Suprapubic skin (tissue), 4 donors: ENCODE measurements at regions not wholly inside any gene's neighbourhood (a gene's known extent, or its start where the extent isn't known, plus 50 kb on each side); places are given as distances from the start of the nearest gene placed in this dataset.

ENCODE experiments used
- DNase-seq, 2 donors: peaks; one replicate each; pipeline ENCODE4 v3.0.0-alpha.2; 2019; ENCODE audit warnings: low spot score in 2 of 2
- H3K27ac ChIP-seq: fragments of 200-600 bp; sonication (generic); one replicate; pipeline ENCODE4 v1.5.1; 2019
- H3K27me3 ChIP-seq: fragments of 200-600 bp; sonication (generic); one replicate; pipeline ENCODE4 v1.5.1; 2019
- H3K36me3 ChIP-seq: fragments of 200-600 bp; sonication (generic); one replicate; pipeline ENCODE4 v1.5.1; 2019
- H3K4me1 ChIP-seq: fragments of 200-600 bp; sonication (generic); one replicate; pipeline ENCODE4 v1.5.1; 2019
- H3K4me3 ChIP-seq: fragments of 200-600 bp; sonication (generic); one replicate; pipeline ENCODE4 v1.5.1; 2019; ENCODE audit warnings: mild to moderate bottlenecking
- H3K9me3 ChIP-seq: fragments of 200-600 bp; sonication (generic); one replicate; pipeline ENCODE4 v1.5.1; 2019
- EP300 ChIP-seq: sonication (generic); formaldehyde crosslinking; IDR thresholded peaks from one replicate; pipeline ENCODE4 v1.6.1; 2017; ENCODE audit warnings: antibody characterized with exemption
- POLR2A ChIP-seq, 2 donors: fragments of 450-650 bp; IDR thresholded peaks; one replicate each; pipeline ENCODE4 v1.6.1; 2017; ENCODE audit warnings: antibody characterized with exemption in 2 of 2, mild to moderate bottlenecking in 2 of 2, moderate library complexity in 2 of 2
- POLR2AphosphoS5 ChIP-seq, 3 donors: sonication (generic); formaldehyde crosslinking; IDR thresholded peaks; one replicate each; pipeline ENCODE4 v1.6.1; 2017; ENCODE audit warnings: antibody characterized with exemption in 3 of 3
- WGBS: methylation state at CpG from one replicate; pipeline ENCODE4 v1.1.5; 2018; 5-methylcytosine and 5-hydroxymethylcytosine counted together
- TF ChIP-seq, protein P1 (sequence below), 2 donors: fragments of 200-600 bp in 1 of 2; fragments of 450-650 bp in 1 of 2; sonication (generic) in 1 of 2; IDR thresholded peaks; one replicate each; pipeline ENCODE4 v1.5.1; 2016 to 2019; ENCODE audit warnings: antibody characterized with exemption in 2 of 2, mild to moderate bottlenecking in 1 of 2, moderate library complexity in 1 of 2

DNA sequence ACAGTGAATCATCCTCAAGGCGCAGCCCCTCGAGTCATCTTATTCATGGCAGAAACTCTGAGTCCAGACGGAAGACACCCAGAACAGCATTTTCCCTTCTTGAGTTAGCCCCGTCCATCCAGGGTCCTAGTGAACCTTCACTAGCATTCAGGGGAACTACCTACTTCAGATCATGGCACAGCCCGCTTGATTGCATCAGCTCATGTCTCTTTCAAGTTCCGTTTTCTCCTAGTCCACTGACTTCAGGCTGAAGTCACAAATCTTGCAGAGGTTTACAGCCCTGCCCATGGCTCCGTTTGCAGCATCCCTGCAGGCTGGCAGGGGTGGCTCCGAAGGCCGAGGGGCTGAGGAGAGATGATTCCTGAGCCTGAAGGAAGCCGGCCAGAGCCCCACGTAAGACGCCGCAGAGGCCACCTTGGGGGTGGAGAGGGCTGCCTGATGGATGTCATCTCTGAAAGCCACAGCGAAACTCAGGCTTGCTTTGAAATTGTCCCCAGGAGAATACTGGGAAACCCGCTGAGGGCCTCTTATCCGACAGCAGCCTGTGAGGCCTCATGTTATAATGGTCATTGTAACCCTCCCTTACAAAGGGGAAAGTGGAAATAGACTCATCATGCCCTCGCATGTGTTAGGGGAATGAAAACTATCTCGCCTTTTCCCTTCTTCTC, 310.2 kb upstream of the AJAP1 start:
- DNase-seq, result no peak
- TF ChIP-seq, protein P1, sequence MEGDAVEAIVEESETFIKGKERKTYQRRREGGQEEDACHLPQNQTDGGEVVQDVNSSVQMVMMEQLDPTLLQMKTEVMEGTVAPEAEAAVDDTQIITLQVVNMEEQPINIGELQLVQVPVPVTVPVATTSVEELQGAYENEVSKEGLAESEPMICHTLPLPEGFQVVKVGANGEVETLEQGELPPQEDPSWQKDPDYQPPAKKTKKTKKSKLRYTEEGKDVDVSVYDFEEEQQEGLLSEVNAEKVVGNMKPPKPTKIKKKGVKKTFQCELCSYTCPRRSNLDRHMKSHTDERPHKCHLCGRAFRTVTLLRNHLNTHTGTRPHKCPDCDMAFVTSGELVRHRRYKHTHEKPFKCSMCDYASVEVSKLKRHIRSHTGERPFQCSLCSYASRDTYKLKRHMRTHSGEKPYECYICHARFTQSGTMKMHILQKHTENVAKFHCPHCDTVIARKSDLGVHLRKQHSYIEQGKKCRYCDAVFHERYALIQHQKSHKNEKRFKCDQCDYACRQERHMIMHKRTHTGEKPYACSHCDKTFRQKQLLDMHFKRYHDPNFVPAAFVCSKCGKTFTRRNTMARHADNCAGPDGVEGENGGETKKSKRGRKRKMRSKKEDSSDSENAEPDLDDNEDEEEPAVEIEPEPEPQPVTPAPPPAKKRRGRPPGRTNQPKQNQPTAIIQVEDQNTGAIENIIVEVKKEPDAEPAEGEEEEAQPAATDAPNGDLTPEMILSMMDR (IDR thresholded peaks at IDR 0.05), result no peak
- TF ChIP-seq POLR2AphosphoS5 (IDR thresholded peaks at IDR 0.05), result no peak
- TF ChIP-seq EP300, result no peak
- no peak for TF ChIP-seq POLR2A (IDR thresholded peaks at IDR 0.05)
- Histone ChIP-seq H3K27ac (no peak overlapping the region), H3K4me1 (no peaks in the 10 kb centered on the region), H3K4me3 (no peak overlapping the region), H3K36me3 (no peaks in the 10 kb centered on the region), H3K27me3 (no peaks in the 10 kb centered on the region), H3K9me3 (no peaks in the 10 kb centered on the region)
- 79% methylated on average over 14 of the region's 18 CpGs for WGBS

DNA sequence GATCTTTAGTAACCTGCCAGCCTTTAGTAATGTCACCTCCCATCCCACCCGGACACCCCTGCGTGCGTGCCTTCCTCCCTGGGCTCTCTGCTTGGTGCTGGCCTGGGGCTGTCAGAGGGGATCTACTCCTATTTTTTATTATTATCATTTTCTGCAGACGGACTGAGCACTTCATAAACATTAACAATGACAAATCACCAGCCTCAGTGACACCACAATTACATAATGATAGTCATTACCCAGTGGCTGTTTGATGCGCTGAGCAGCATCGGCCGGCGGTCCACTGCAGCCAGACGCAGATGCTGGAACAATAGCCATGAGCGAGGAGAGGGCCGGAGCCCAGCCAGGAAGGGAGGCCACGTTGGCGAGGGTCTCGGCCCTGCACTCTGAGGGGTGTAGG, 309.3 kb upstream of the AJAP1 start:
- H3K4me3 ChIP-seq, result no peak overlapping the region
- no peak overlapping the region for H3K27ac ChIP-seq
- no peaks in the 10 kb centered on the region for H3K27me3 ChIP-seq
- TF ChIP-seq POLR2AphosphoS5 (IDR thresholded peaks at IDR 0.05), result no peak
- TF ChIP-seq, protein P1 (IDR thresholded peaks at IDR 0.05), result no peak
- TF ChIP-seq EP300, result no peak
- no peak for TF ChIP-seq POLR2A (IDR thresholded peaks at IDR 0.05)
- H3K9me3 ChIP-seq, result no peaks in the 10 kb centered on the region
- no peaks in the 10 kb centered on the region for H3K4me1 ChIP-seq
- DNase-seq, result no peak
- no peaks in the 10 kb centered on the region for H3K36me3 ChIP-seq
- WGBS, result 83% methylated on average over 10 of the region's 14 CpGs

- peaks cover 1% of the 10 kb centered on the region for H3K27me3 ChIP-seq
- 51% methylated on average over 4 of the region's 4 CpGs for WGBS
- DNase-seq, result no peak
- TF ChIP-seq EP300 (no peak), POLR2A (IDR thresholded peaks at IDR 0.05) (no peak)
- TF ChIP-seq, protein P1 (IDR thresholded peaks at IDR 0.05), result no peak
- no peaks in the 10 kb centered on the region for H3K9me3 ChIP-seq
- H3K27ac ChIP-seq, result no peak overlapping the region
- no peaks in the 10 kb centered on the region for H3K36me3 ChIP-seq
- no peaks in the 10 kb centered on the region for H3K4me1 ChIP-seq
- no peak overlapping the region for H3K4me3 ChIP-seq
Observed at GRCh38 chr1:4346131-4346530, 308.3 kb upstream of the AJAP1 start.

- Histone ChIP-seq H3K9me3 (no peaks in the 10 kb centered on the region), H3K27me3 (peaks cover 11% of the 10 kb centered on the region), H3K4me3 (no peak overlapping the region), H3K27ac (no peak overlapping the region), H3K4me1 (no peaks in the 10 kb centered on the region), H3K36me3 (no peaks in the 10 kb centered on the region)
- TF ChIP-seq EP300, result no peak
- TF ChIP-seq POLR2A (IDR thresholded peaks at IDR 0.05), result no peak
- TF ChIP-seq POLR2AphosphoS5 (IDR thresholded peaks at IDR 0.05), result no peak
- TF ChIP-seq, protein P1 (IDR thresholded peaks at IDR 0.05), result no peak
- no peak for DNase-seq
- WGBS, result 85% methylated on average over 5 of the region's 6 CpGs
Observed at GRCh38 chr1:4351453-4351852, 303.0 kb upstream of the AJAP1 start.

- H3K27me3 ChIP-seq, result peaks cover 23% of the 10 kb centered on the region
- no peak for DNase-seq
- H3K4me3 ChIP-seq, result no peak overlapping the region
- no peaks in the 10 kb centered on the region for H3K4me1 ChIP-seq
- H3K36me3 ChIP-seq, result no peaks in the 10 kb centered on the region
- 77% methylated on average over 10 of the region's 13 CpGs for WGBS
- TF ChIP-seq POLR2AphosphoS5 (IDR thresholded peaks at IDR 0.05), result no peak
- TF ChIP-seq EP300, result no peak
- TF ChIP-seq, protein P1 (IDR thresholded peaks at IDR 0.05), result no peak
- no peak for TF ChIP-seq POLR2A (IDR thresholded peaks at IDR 0.05)
- H3K27ac ChIP-seq, result no peak overlapping the region
- H3K9me3 ChIP-seq, result no peaks in the 10 kb centered on the region
Observed at GRCh38 chr1:4353090-4353856, 301.1 kb upstream of the AJAP1 start.
